H9 (cell line): ENCODE measurements at regions not wholly inside any gene's neighbourhood (a gene's known extent, or its start where the extent isn't known, plus 50 kb on each side); places are given as distances from the start of the nearest gene placed in this dataset.

Source experiments
- DNase-seq: peaks from one replicate; pipeline ENCODE4 v3.0.0-alpha.2; 2017
- H2AFZ ChIP-seq: one replicate; pipeline ENCODE4 v1.6.1; 2013; ENCODE audit warnings: mild to moderate bottlenecking, low read length, control low read depth, moderate library complexity
- H2AK5ac ChIP-seq: 2 replicates; pipeline ENCODE4 v1.6.1; 2013; ENCODE audit warnings: low read length, control low read depth, mixed read lengths; ENCODE audit not compliant: insufficient read length
- H2BK120ac ChIP-seq: one replicate; pipeline ENCODE4 v1.6.1; 2013; ENCODE audit warnings: low read depth, mild to moderate bottlenecking, low read length, control low read depth, inconsistent platforms; ENCODE audit not compliant: poor library complexity, severe bottlenecking
- H2BK12ac ChIP-seq: 2 replicates; pipeline ENCODE4 v1.6.1; 2013; ENCODE audit warnings: low read length, control low read depth, mixed read lengths, low read depth; ENCODE audit not compliant: insufficient read length
- H2BK15ac ChIP-seq: 2 replicates; pipeline ENCODE4 v1.6.1; 2013; ENCODE audit warnings: low read depth, low read length, control low read depth
- H2BK20ac ChIP-seq: one replicate; pipeline ENCODE4 v1.6.1; 2013; ENCODE audit warnings: low read depth, mild to moderate bottlenecking, low read length, control low read depth, inconsistent platforms; ENCODE audit not compliant: poor library complexity, severe bottlenecking
- H2BK5ac ChIP-seq: 2 replicates; pipeline ENCODE4 v1.6.1; 2013; ENCODE audit warnings: low read length, control low read depth, mixed read lengths; ENCODE audit not compliant: insufficient read length
- H3K14ac ChIP-seq: 2 replicates; pipeline ENCODE4 v1.6.1; 2013; ENCODE audit warnings: low read length, control low read depth; ENCODE audit not compliant: insufficient read depth
- H3K18ac ChIP-seq: 2 replicates; pipeline ENCODE4 v1.6.1; 2013; ENCODE audit warnings: low read depth, mild to moderate bottlenecking, mixed read lengths, low read length, control low read depth; ENCODE audit not compliant: insufficient read length
- H3K23ac ChIP-seq: 2 replicates; pipeline ENCODE4 v1.6.1; 2013; ENCODE audit warnings: low read length, control low read depth, mixed read lengths, low read depth; ENCODE audit not compliant: insufficient read length
- H3K23me2 ChIP-seq: 2 replicates; pipeline ENCODE4 v1.6.1; 2013; ENCODE audit warnings: low read depth, mild to moderate bottlenecking, mixed read lengths, low read length, control low read depth; ENCODE audit not compliant: insufficient read length, poor library complexity, severe bottlenecking
- H3K27ac ChIP-seq: 2 replicates; pipeline ENCODE4 v1.5.1; 2013; ENCODE audit warnings: low read length, control low read depth, mixed read lengths, low read depth; ENCODE audit not compliant: insufficient read length
- H3K27me3 ChIP-seq: 2 replicates; pipeline ENCODE4 v1.6.1; 2013; ENCODE audit warnings: low read length, control low read depth, inconsistent platforms; ENCODE audit not compliant: insufficient read depth
- H3K4ac ChIP-seq: 2 replicates; pipeline ENCODE4 v1.6.1; 2013; ENCODE audit warnings: low read depth, mild to moderate bottlenecking, control low read depth, inconsistent platforms, low read length, moderate library complexity
- H3K4me1 ChIP-seq: 2 replicates; pipeline ENCODE4 v1.6.1; 2013; ENCODE audit warnings: low read length, control low read depth, inconsistent platforms; ENCODE audit not compliant: insufficient read depth
- H3K4me2 ChIP-seq: 2 replicates; pipeline ENCODE4 v1.6.1; 2013; ENCODE audit warnings: low read length, control low read depth, mixed read lengths; ENCODE audit not compliant: insufficient read length, insufficient read depth
- H3K56ac ChIP-seq: 2 replicates; pipeline ENCODE4 v1.6.1; 2013; ENCODE audit warnings: low read depth, mild to moderate bottlenecking, mixed read lengths, low read length, control low read depth; ENCODE audit not compliant: insufficient read length
- H3K79me1 ChIP-seq: 2 replicates; pipeline ENCODE4 v1.6.1; 2013; ENCODE audit warnings: low read depth, mild to moderate bottlenecking, moderate library complexity, low read length, control low read depth, inconsistent platforms; ENCODE audit not compliant: insufficient read depth, poor library complexity, severe bottlenecking
- H3K79me2 ChIP-seq: 2 replicates; pipeline ENCODE4 v1.6.1; 2013; ENCODE audit warnings: low read length, control low read depth, inconsistent platforms; ENCODE audit not compliant: insufficient read depth
- H3K9ac ChIP-seq: 2 replicates; pipeline ENCODE4 v1.6.1; 2013; ENCODE audit warnings: low read length, control low read depth, mixed read lengths; ENCODE audit not compliant: insufficient read length; ENCODE audit errors: extremely low read depth
- H3K9me3 ChIP-seq: one replicate; pipeline ENCODE4 v1.6.1; 2013; ENCODE audit warnings: low read depth, low read length, inconsistent platforms; ENCODE audit not compliant: control insufficient read depth
- H3T11ph ChIP-seq: one replicate; pipeline ENCODE4 v1.6.1; 2013; ENCODE audit warnings: mild to moderate bottlenecking, low read length, control low read depth, inconsistent platforms
- H4K20me1 ChIP-seq: one replicate; pipeline ENCODE4 v1.6.1; 2013; ENCODE audit not compliant: control insufficient read depth, insufficient read length, insufficient read depth
- H4K5ac ChIP-seq: 2 replicates; pipeline ENCODE4 v1.6.1; 2013; ENCODE audit warnings: low read depth, mild to moderate bottlenecking, mixed read lengths, low read length, control low read depth; ENCODE audit not compliant: insufficient read length
- H4K8ac ChIP-seq: replicated peaks from 2 replicates; pipeline ENCODE4 v1.6.1; 2013; ENCODE audit warnings: low read length, control low read depth, mixed read lengths, low read depth; ENCODE audit not compliant: insufficient read length
- H4K91ac ChIP-seq: 2 replicates; pipeline ENCODE4 v1.6.1; 2013; ENCODE audit warnings: low read depth, mild to moderate bottlenecking, moderate library complexity, mixed read lengths, low read length, control low read depth; ENCODE audit not compliant: insufficient read length
- H3K27ac Mint-ChIP-seq, 3 experiments: 2 replicates in 2 of 3; 3 replicates in 1 of 3; pipeline ENCODE4 v1.8.0; 2020 to 2021; ENCODE audit warnings: mixed read lengths in 3 of 3, mild to moderate bottlenecking in 1 of 3, moderate library complexity in 1 of 3
- H3K27me3 Mint-ChIP-seq: 2 replicates; pipeline ENCODE4 v1.8.0; 2021; ENCODE audit warnings: low read depth, mild to moderate bottlenecking, moderate library complexity, mixed read lengths
- H3K36me3 Mint-ChIP-seq, 3 experiments: 2 replicates in 2 of 3; 3 replicates in 1 of 3; pipeline ENCODE4 v1.8.0; 2020 to 2021; ENCODE audit warnings: low read depth in 3 of 3, mixed read lengths in 3 of 3; ENCODE audit not compliant: insufficient read depth in 1 of 3
- H3K4me1 Mint-ChIP-seq, 2 experiments: 2 replicates each; pipeline ENCODE4 v1.8.0; 2020; ENCODE audit warnings: mixed read lengths in 2 of 2
- H3K4me3 Mint-ChIP-seq, 2 experiments: 2 replicates in 1 of 2; 3 replicates in 1 of 2; pipeline ENCODE4 v1.8.0; 2020 to 2021; ENCODE audit warnings: mild to moderate bottlenecking in 2 of 2, mixed read lengths in 2 of 2, moderate library complexity in 1 of 2
- H3K9me3 Mint-ChIP-seq, 2 experiments: 2 replicates in 1 of 2; 3 replicates in 1 of 2; pipeline ENCODE4 v1.8.0; 2020; ENCODE audit warnings: mild to moderate bottlenecking in 2 of 2, mixed read lengths in 2 of 2, moderate library complexity in 1 of 2
- WGBS: extraction: QIAGEN DNeasy Blood & Tissue Kit; methylation state at CpG from one replicate; pipeline ENCODE4 v1.1.7; 2013; ENCODE audit warnings: missing lambda C conversion rate, low lambda C conversion rate, mixed read lengths; ENCODE audit not compliant: insufficient read length; ENCODE audit errors: extremely low coverage; 5-methylcytosine and 5-hydroxymethylcytosine counted together
- TF ChIP-seq, protein P1 (sequence below): fragments of 200-600 bp; sonication (generic); conservative IDR thresholded peaks from 3 replicates; pipeline ENCODE4 v1.8.0; 2021; ENCODE audit warnings: antibody characterized with exemption, mild to moderate bottlenecking

DNA sequence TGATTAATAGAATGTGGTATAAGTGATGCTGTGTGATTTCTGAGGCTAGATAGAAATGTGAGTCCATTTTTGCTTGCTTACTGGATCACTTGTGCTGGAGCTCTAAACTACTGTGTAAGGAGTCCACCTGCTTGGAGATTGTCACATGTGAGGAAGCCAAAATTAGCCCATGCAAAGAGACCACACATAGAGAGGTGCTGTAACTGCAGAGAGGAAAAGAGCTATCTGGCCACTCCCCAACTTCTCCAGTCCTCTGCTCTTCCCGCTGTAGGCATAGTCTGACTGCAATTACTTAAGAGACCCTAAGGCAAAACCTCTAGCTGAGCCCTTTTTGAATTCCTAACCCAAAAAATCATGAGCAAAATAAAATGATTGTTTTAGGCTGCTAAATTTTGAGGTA is 120.6 kb upstream of the FBXO11 start:
- H3K23ac ChIP-seq, result no peak overlapping the region
- no peak overlapping the region for H2AFZ ChIP-seq
- H3K27me3 ChIP-seq, result no peaks in the 10 kb centered on the region
- H3K4ac ChIP-seq, result no peak overlapping the region
- no peak overlapping the region for H3K4me3 Mint-ChIP-seq
- H3K79me2 ChIP-seq, result no peaks in the 10 kb centered on the region
- no peak overlapping the region for H4K5ac ChIP-seq
- H3K27me3 Mint-ChIP-seq, result no peaks in the 10 kb centered on the region
- H2BK120ac ChIP-seq, result no peak overlapping the region
- H2BK15ac ChIP-seq, result no peak overlapping the region
- H3K9me3 Mint-ChIP-seq, result no peaks in the 10 kb centered on the region
- H2BK5ac ChIP-seq, result no peak overlapping the region
- H3K4me1 ChIP-seq, result no peaks in the 10 kb centered on the region
- no peaks in the 10 kb centered on the region for H4K20me1 ChIP-seq
- H2AK5ac ChIP-seq, result no peak overlapping the region
- TF ChIP-seq, protein P1, sequence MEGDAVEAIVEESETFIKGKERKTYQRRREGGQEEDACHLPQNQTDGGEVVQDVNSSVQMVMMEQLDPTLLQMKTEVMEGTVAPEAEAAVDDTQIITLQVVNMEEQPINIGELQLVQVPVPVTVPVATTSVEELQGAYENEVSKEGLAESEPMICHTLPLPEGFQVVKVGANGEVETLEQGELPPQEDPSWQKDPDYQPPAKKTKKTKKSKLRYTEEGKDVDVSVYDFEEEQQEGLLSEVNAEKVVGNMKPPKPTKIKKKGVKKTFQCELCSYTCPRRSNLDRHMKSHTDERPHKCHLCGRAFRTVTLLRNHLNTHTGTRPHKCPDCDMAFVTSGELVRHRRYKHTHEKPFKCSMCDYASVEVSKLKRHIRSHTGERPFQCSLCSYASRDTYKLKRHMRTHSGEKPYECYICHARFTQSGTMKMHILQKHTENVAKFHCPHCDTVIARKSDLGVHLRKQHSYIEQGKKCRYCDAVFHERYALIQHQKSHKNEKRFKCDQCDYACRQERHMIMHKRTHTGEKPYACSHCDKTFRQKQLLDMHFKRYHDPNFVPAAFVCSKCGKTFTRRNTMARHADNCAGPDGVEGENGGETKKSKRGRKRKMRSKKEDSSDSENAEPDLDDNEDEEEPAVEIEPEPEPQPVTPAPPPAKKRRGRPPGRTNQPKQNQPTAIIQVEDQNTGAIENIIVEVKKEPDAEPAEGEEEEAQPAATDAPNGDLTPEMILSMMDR, result no peak
- DNase-seq, result no peak
- no peak overlapping the region for H2BK12ac ChIP-seq
- no peak overlapping the region for H3K14ac ChIP-seq
- H4K8ac ChIP-seq, result no peak overlapping the region
- H3K27ac Mint-ChIP-seq, result no peak overlapping the region
- no peak overlapping the region for H3K18ac ChIP-seq
- H3K79me1 ChIP-seq, result no peaks in the 10 kb centered on the region
- no peak overlapping the region for H4K91ac ChIP-seq
- no peak overlapping the region for H3K56ac ChIP-seq
- no peaks in the 10 kb centered on the region for H3K23me2 ChIP-seq
- no peaks in the 10 kb centered on the region for H3K9me3 ChIP-seq
- H3T11ph ChIP-seq, result no peak overlapping the region
- H3K36me3 Mint-ChIP-seq, result no peaks in the 10 kb centered on the region
- peaks cover 10 to 11% of the 10 kb centered on the region in 2 experiments for H3K4me1 Mint-ChIP-seq
- no peak overlapping the region for H3K4me2 ChIP-seq
- no peak overlapping the region for H3K9ac ChIP-seq
- no peak overlapping the region for H2BK20ac ChIP-seq
- H3K27ac ChIP-seq, result no peak overlapping the region
- no CpG with 5 or more reads among the region's 1 CpG for WGBS
